ENCODE measurements at regions not wholly inside any gene's neighbourhood (a gene's known extent, or its start where the extent isn't known, plus 50 kb on each side); places are given as distances from the start of the nearest gene placed in this dataset.

DNA sequence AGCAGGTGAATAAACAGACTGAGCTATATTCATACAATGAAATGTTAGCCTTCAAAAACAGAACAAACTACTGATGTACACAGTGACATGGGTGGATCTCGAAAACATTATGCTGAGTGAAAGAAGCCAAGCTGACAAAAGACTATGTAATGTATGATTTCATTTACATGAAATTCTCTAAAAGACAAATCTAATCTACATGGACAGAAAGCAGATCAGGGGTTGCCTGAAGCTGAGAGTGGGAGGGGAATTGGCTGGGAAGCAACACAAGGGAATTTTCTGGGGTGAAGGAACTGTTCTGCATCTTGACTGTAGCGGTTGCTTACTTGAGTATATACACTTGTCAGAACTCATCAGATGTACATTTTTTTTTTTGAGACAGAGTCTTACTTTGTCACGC lies 121.7 kb upstream of the SVIL start (continued):
- TF ChIP-seq, protein P1, sequence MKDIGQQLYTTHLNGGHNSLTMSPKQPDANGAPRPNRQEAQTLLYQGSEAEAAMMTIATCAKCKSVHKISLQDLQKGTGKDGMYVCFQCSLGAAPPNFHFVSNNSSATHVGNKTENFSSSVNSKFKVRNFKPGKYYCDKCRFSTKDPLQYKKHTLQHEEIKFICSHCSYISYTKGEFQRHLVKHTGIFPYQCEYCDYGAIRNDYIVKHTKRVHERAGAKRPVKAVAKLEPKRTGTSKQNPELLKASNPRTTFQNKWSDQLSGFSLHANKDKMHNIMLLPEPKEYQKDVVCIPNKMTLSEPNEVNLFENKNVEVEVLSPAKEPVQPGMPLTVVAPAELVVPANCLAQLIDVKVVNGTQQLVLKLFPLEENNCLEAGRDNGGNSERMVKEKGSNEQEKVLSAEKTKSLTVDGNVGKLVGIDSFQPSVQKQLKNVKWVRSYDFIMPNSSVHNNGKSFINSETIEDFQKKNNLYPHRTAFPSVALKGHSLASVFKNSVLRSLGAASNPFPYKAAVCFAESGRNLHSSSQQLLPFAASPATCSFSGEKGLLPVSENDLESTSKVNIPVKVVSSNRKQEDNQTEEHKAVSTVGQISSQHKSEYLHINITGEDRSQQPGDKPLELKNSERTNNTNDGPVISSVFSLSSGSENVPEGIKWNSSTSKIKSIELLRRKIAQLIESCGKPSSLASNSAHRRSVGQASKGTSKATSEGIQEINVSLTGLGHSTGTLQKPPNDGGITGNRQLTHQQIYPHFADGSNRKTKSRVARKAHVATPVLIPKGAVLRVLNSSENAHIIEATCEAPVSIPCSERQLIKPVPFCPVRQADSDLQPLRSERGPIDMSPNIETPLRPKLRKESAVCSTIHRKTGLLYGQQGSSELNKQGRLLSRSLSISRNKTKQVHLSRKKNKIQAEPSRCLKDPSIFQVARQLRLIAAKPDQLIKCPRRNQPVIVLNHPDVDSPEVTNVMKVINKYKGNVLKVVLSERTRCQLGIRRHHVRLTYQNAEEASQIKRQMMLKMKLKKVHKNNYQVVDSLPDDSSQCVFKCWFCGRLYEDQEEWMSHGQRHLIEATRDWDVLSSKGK (CRISPR knock-in tag; IDR thresholded peaks at IDR 0.05) = no peak

GRCh38 chr10:29753283-29753682 lies 118.5 kb upstream of the SVIL start:
- Histone ChIP-seq H4K20me1 (replicated peaks; ENCODE audit: control insufficient read depth, insufficient read depth, low read length) (no peaks in the 10 kb centered on the region), H3K4me3 (no peak overlapping the region), H3K9me1 (ENCODE audit: control insufficient read depth, insufficient read depth, low read length) (no peaks in the 10 kb centered on the region), H3K79me2 (ENCODE audit: control insufficient read depth, insufficient read depth, low read length) (no peaks in the 10 kb centered on the region), H3K9me3 (replicated peaks; ENCODE audit: control insufficient read depth, insufficient read depth, low read depth, low read length) (no peaks in the 10 kb centered on the region), H3K27me3 (ENCODE audit: control insufficient read depth in 2 of 2, insufficient read depth in 2 of 2, low read length in 2 of 2) (peaks cover 0 to 7% of the 10 kb centered on the region in 2 experiments; a peak in 1 of 5 replicates), H3K4me2 (ENCODE audit: insufficient read depth, low read length) (no peak overlapping the region), H3K4me1 (replicated peaks in 1 of 2; ENCODE audit: control insufficient read depth in 2 of 2, insufficient read depth in 2 of 2, low read length in 2 of 2) (no peaks in the 10 kb centered on the region), H3K36me3 (ENCODE audit: control insufficient read depth, insufficient read depth, low read length) (no peaks in the 10 kb centered on the region), H2AFZ (ENCODE audit: low read depth, low read length) (no peak overlapping the region), H3K27ac (ENCODE audit: extremely low read depth, low read depth, low read length) (no peak overlapping the region), H3K9ac (ENCODE audit: insufficient read depth in 1 of 2, low read depth in 2 of 2, low read length in 2 of 2) (no peak overlapping the region)
- BruUV-seq (replicated peaks) = no TSS peak
- WGBS (ENCODE audit: insufficient coverage, low coverage, missing lambda C conversion rate) = 1% methylated on average over 7 of the region's 7 CpGs
- in situ Hi-C loops (cut with MboI) (no loop called here), intact Hi-C loops (cut with micrococcal nuclease) (no loop called here)
- no peak for TF ChIP-seq RAD51 (IDR thresholded peaks at IDR 0.05; ENCODE audit: borderline replicate concordance, low read depth)
- no peak for FAIRE-seq
- no peak for DNase-seq (ENCODE audit: extremely low read depth in 1 of 4, low spot score in 3 of 4)
- CTCF ChIA-PET (ENCODE audit: low intra/inter-chr PET ratio) = no interaction called here
- POLR2A ChIA-PET = no interaction called here
- ATAC-seq = no peak

Data from K562 (cell line).